SK-N-SH (cell line): ENCODE measurements at regions not wholly inside any gene's neighbourhood (a gene's known extent, or its start where the extent isn't known, plus 50 kb on each side); places are given as distances from the start of the nearest gene placed in this dataset.

Experiments
- FOSL2 ChIP-seq: IDR thresholded peaks from 2 replicates; pipeline ENCODE4 v1.4.0; 2012; ENCODE audit warnings: low read depth, mild to moderate bottlenecking, moderate library complexity, borderline replicate concordance
- IRF3 ChIP-seq: fragments of 150-350 bp; IDR thresholded peaks from 2 replicates; pipeline ENCODE4 v1.6.1; 2016; ENCODE audit warnings: mild to moderate bottlenecking, low read depth, low read length
- YY1 ChIP-seq: IDR thresholded peaks from 2 replicates; pipeline ENCODE4 v1.4.0; 2012; ENCODE audit warnings: low read depth, mild to moderate bottlenecking
- TF ChIP-seq, protein P1 (sequence below): fragments of 200-600 bp; sonication (generic); IDR thresholded peaks from 2 replicates; pipeline ENCODE4 v1.6.1; 2017; ENCODE audit warnings: antibody characterized with exemption, mild to moderate bottlenecking, moderate library complexity
- TF ChIP-seq, protein P2 (sequence below): IDR thresholded peaks from 2 replicates; pipeline ENCODE4 v1.4.0; 2012; ENCODE audit warnings: low read depth

- TF ChIP-seq YY1 (no peak), FOSL2 (peak; percentile 48; the same call in 1 of the 2 replicates), IRF3 (no peak)
- TF ChIP-seq, protein P1, sequence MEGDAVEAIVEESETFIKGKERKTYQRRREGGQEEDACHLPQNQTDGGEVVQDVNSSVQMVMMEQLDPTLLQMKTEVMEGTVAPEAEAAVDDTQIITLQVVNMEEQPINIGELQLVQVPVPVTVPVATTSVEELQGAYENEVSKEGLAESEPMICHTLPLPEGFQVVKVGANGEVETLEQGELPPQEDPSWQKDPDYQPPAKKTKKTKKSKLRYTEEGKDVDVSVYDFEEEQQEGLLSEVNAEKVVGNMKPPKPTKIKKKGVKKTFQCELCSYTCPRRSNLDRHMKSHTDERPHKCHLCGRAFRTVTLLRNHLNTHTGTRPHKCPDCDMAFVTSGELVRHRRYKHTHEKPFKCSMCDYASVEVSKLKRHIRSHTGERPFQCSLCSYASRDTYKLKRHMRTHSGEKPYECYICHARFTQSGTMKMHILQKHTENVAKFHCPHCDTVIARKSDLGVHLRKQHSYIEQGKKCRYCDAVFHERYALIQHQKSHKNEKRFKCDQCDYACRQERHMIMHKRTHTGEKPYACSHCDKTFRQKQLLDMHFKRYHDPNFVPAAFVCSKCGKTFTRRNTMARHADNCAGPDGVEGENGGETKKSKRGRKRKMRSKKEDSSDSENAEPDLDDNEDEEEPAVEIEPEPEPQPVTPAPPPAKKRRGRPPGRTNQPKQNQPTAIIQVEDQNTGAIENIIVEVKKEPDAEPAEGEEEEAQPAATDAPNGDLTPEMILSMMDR: no peak
- TF ChIP-seq, protein P2, sequence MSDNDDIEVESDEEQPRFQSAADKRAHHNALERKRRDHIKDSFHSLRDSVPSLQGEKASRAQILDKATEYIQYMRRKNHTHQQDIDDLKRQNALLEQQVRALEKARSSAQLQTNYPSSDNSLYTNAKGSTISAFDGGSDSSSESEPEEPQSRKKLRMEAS: no peak
Measured at GRCh38 chr10:21092683-21093524, 195.8 kb upstream of the NEBL start.
